HFF-Myc (cell line): ENCODE measurements at regions not wholly inside any gene's neighbourhood (a gene's known extent, or its start where the extent isn't known, plus 50 kb on each side); places are given as distances from the start of the nearest gene placed in this dataset.

Experiments
- DNase-seq: peaks from one replicate; pipeline ENCODE4 v3.0.0-alpha.2; 2011; ENCODE audit warnings: low read depth; ENCODE audit errors: extremely low read depth
- H3K4me3 ChIP-seq: replicated peaks from 2 replicates; pipeline ENCODE4 v1.5.1; 2011; ENCODE audit warnings: low read depth, mild to moderate bottlenecking, control low read depth, low read length
- TF ChIP-seq, protein P1 (sequence below): IDR thresholded peaks from 2 replicates; pipeline ENCODE4 v1.5.1; 2012; ENCODE audit warnings: mild to moderate bottlenecking, low read depth, low read length, control low read depth; ENCODE audit errors: missing control alignments

GRCh38 chr2:121828281-121828731 is 72.9 kb downstream of the TSN start:
- no peak overlapping the region for H3K4me3 ChIP-seq
- DNase-seq, result no peak
- TF ChIP-seq, protein P1, sequence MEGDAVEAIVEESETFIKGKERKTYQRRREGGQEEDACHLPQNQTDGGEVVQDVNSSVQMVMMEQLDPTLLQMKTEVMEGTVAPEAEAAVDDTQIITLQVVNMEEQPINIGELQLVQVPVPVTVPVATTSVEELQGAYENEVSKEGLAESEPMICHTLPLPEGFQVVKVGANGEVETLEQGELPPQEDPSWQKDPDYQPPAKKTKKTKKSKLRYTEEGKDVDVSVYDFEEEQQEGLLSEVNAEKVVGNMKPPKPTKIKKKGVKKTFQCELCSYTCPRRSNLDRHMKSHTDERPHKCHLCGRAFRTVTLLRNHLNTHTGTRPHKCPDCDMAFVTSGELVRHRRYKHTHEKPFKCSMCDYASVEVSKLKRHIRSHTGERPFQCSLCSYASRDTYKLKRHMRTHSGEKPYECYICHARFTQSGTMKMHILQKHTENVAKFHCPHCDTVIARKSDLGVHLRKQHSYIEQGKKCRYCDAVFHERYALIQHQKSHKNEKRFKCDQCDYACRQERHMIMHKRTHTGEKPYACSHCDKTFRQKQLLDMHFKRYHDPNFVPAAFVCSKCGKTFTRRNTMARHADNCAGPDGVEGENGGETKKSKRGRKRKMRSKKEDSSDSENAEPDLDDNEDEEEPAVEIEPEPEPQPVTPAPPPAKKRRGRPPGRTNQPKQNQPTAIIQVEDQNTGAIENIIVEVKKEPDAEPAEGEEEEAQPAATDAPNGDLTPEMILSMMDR, result no peak

- no peak overlapping the region for H3K4me3 ChIP-seq
- TF ChIP-seq, protein P1, result no peak
- no peak for DNase-seq
Measured at GRCh38 chr2:121830809-121831208, 75.4 kb downstream of the TSN start.

- no peak for DNase-seq
- TF ChIP-seq, protein P1, result no peak
- H3K4me3 ChIP-seq, result no peak overlapping the region
Measured at GRCh38 chr2:121831841-121832240, 76.4 kb downstream of the TSN start.

- TF ChIP-seq, protein P1, result no peak
- DNase-seq, result no peak
Measured at GRCh38 chr2:121832412-121833357, 77.2 kb downstream of the TSN start.

GRCh38 chr2:121833358-121833723 is 77.9 kb downstream of the TSN start:
- TF ChIP-seq, protein P1, result no peak
- H3K4me3 ChIP-seq, result no peak overlapping the region
- no peak for DNase-seq

More at GRCh38 chr2:121832412-121833357, 77.2 kb downstream of the TSN start:
- H3K4me3 ChIP-seq, result no peak overlapping the region

DNA sequence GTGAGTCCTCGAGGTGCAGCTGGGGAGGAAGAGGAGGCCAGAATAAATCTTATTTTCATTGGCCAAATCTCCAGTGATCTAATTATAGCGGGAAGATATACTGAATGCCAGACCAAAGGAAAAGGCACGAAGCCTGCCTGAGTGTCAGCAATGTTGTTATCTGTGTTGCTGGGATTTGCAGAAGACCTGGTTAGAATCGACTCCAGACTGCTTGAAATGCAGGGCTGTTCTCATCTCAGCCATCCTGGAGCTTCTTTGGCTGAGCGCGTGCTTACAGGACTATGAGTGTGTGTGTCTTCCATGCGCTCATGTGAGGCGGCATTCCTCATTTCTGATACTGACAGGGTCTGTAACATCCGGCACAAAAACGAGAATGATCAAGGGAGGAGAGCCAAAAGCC is 81.2 kb downstream of the TSN start:
- no peak overlapping the region for H3K4me3 ChIP-seq
- DNase-seq, result no peak
- TF ChIP-seq, protein P1, result no peak
